Kidney glomerular epithelial cell (primary cell): ENCODE measurements at regions not wholly inside any gene's neighbourhood (a gene's known extent, or its start where the extent isn't known, plus 50 kb on each side); places are given as distances from the start of the nearest gene placed in this dataset.

ENCODE experiments used
- DNase-seq: peaks from one replicate; lab custom pipeline; 2025; lab: John Stamatoyannopoulos, UW

DNA sequence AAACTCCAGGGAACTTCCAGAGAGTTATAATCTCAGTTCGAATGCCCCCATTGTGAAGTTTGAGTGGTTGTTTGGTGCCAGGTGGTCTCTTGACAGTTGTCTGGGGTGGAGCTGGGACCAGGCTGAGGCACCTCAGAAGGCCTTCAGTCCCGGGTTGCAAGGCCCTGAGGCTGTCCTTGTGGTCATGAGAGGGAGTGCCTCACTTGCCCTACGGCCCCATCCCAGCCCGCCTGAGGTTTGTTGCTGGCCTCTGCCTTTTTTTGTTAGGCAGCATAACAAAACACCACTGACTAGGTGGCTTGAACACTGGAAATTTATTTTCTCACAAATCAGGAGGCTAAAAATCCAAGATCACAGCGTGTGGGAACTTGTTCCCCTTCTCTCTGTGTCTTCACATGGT, 73.0 kb upstream of the PAPPA start:
- DNase-seq: no peak

DNA sequence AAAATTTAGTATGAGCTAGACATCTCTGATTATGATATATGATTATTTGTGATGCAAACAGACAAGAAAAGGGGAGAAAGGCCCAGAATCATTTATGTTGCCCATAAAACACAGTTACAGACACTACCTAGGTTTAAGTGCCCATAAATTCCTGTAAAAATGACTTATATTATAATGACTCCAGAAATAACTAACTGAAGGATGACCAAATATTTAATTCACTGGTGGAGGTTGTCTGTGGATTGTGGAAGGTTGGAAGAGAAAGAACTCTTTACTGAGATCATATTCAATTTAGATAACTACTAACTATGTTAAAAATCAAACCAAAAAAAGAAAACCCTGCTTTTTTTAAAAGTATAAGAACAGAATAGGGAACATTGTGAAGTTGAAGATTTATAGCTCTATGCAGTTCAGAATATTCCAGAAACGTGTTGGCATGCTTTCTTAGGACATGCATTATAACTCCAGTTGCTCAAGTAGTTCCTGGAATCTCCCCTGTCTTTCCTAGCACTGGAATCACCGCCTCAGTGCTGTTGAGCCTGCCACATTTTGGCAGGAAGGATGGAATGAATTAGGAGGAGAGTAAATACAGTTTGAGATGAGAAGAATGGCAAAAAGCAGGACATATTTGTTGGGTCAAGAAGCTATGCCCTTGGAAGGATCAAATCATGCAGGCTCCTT, 72.0 kb upstream of the PAPPA start:
- DNase-seq: no peak

DNA sequence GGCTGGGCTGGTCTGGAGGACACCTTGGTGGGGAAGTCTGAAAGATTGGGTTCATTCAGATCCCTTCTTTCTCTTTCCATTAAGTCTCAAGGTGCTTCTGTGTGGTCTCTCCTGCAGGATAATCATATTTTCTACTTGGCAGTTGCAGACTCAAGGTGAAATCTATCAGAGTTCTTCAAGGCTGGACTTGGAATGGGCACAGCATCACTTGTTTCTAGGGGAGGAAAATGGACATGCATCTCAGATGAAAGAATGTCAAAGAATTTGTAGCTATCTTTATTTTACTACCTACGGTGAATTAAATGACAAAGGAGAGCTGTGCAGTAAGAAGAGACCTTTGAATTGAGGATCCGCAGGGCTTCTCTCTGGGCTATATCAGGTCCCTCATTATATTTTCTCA, 69.8 kb upstream of the PAPPA start:
- DNase-seq: no peak

DNA sequence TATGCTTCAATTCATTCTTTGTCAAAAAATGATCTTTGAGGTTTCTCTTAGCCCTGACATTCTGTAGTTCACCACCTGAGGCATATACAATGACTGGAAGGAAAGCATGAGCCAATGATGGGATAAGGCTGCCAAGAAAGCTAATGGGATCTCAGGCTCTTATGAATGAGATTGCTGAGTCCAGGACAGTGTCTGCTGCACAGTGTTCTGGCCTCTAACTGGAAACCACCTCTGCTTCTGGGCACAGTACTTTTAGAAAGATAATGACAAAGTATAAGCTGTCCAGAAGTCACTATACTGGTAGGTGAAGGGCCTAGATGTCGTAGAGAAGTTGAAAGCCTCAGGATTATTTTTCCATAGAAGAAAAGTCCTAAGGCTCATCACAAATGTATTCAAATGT, 69.1 kb upstream of the PAPPA start:
- DNase-seq: no peak

DNA sequence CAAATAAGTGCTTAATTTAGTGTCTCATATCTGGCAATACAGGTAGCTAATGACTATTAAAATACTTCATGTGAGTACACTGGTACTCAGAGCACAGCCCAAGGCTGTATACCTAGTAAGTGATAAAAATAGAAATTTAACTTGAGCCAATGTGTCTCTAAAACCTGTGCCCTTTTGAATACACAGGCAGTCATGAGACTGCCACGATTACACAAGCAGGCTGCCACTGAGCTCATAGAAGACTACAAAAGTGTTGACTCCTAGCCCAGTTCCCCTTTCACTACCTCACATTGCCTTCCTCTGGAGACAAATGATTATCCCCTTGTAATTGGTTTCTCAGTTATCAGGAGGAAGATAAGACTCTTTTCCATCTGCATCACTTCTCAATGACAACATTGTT, 66.3 kb upstream of the PAPPA start:
- DNase-seq: no peak

DNA sequence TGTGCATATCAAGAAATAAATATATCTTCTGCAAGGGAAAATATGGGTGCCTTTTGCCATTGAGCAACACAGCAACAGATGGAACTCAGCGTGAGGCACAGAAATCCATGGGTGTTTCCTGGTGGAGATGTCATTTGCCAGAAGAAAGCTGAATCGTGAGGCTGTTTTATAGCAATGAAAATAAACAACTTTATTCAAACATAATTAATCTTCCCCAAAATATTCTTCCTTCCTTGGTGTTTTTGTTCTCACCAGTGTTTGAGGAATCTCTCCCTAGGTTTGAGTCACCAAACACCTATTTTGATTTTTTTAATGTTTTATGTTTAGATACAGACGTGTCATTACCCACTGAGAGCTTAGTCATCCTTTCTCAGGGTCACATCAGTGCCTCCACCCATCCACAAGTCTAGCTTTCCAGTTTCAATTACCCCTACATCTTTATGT, 65.8 kb upstream of the PAPPA start:
- DNase-seq: peak; percentile 31

DNA sequence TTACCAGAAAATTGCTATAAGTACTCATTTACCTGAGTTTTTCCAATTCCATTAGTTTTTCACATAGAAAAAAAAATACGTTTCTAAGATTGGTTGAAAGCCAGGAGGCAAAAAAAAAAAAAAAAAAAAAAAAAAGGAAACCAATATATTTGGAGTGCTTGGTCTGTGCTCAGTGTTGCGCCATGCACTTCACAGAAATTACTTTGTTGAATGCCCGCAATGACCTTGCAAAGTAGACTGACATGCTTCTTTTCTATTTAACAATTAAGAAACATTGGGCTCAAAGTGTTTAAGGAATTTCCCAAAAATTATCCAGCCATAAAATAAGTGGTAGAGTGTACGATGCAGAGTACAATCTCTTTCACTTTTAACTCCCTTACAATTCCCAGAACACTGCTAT, 65.2 kb upstream of the PAPPA start:
- DNase-seq: no peak

DNA sequence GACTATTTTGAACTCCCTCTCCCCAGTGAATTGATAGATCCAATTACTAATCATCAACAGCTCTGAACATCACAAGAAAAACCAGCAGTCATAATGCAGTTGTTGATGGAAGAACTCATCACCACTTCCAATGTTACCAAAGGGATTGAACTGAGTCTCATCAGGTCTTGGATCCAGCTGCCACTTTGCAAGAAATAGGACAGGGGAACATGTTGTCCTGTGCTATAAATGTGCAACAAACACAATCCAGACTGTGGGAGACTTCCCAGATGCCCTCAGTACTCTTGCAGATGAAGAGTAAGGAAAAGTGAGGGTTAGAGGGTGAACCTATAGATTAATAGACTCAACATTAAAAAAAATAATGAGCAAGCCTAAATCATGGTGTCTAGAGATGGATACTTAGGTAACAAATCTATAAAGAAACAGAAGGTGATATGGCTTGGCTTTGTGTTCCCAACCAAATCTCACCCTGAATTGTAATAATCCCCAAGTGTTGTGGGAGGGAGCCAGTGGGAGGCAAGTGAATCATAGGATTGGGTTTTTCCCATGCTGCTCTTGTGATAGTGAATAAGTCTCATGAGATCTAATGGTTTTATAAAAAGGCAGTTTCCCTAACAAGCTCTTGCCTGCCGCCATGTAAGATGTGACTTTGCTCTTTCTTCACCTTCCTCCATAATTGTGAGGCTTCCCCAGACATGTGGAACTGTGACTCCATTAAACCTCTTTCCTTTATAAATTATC, 63.4 kb upstream of the PAPPA start:
- no peak for DNase-seq

DNA sequence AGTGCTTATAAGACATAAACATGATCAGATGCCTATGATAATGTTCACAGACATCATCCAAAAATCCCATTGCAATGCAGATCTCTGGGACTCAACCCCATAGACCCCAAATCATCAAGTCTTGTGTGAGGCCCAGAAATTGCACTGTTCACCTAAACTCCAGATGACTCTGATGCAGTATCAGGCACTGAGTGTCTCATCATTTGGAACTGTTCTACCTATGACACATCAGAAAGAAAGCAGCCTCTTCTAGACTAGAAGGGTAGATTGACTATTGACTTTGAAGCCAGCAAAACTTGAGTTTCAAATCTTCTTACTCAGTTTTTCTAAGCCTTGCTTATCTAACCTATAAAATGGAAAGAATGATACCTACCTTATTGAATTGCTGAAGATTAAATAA, 58.7 kb upstream of the PAPPA start:
- no peak for DNase-seq

DNA sequence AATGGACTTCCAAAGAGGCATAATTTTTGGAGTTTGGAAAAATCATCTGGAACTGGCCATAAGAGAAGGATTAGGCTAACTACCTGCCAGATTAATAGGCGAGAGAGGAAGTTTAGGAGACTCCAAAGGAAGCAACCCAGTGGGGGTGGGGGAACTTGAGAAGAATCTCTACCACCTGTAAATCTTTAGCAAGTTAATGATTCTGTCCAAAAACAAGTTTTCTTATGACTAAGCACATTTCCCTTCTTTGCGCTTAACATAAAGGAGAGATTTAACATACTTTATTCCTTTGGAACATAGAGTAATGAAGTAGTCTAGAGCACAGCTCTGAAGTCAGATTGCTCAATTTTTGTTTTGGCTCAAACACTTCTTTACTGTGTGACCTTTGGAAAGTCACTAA, 58.2 kb upstream of the PAPPA start:
- DNase-seq: no peak

DNA sequence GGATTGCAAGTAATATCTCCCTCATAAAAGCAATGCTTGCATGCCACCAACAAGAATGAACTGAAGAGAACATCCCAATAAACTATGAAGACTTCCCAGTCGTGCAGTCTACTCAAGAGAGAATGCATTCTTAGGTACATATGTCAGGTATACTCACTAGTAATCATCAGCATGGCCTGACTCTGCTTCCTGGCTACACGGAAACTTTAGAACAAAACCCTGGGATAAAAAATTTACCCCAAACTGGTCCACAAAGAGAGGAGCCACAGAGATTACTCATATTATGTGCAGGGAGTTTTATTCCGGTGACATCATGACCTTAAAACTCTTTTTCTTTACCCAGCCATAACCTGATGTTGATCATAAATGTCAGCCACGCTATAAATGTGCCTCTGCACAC, 57.5 kb upstream of the PAPPA start:
- DNase-seq: no peak

DNA sequence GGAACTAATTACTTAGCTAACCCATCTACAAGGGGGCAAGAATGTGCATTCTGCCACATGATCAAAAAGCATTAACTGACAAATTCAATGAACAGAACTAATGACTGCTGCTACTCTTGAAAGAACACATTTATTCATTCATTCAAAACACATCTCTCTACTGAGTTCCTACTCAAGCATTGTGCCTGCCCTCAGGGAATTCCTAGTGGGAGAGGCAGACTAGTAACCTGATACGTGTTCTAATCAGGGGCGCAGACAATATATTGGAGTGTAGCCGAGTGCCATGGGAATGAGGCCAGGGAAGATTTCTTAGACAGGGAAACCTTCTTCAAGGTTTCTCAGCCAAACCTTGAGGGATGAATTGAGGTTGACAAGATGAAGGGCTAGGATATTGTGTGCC, 56.7 kb upstream of the PAPPA start:
- no peak for DNase-seq

DNA sequence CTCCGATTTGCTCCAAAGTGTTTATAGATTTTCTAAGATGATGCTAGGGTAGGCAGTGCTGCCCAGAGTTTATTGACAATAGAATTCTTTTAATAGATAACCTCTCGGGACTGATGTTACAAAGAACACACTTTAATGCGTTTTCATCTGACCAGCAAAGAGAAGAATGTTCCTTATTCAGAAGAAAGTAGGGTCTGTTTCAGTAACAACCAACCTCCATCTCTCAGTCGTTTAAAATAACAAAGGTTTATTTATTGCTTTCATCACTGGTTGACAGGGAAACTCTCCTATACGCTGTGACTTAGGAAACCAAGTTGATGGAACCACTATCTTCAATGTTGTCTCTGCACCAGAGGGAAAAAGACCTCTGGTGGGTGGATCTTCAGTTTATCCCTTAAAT, 55.1 kb upstream of the PAPPA start:
- DNase-seq: no peak

DNA sequence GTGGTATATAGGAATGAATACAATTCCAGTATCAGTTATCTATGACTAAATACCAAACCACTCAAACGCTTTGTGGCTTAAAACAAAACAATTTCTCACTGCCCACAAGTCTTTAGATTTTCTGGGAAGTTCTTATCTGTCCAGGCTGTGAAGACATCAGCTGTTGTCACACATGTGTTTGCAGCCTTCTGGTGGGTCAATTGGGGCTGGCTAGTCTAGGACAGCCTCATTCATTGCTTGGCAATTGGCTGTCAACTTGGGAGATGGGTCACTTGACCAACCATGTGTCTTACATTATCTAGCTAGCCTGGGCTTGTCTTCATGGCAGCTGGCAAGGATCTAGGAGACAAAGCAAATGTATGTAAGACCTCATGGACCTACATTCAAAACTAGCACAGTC, 53.8 kb upstream of the PAPPA start:
- DNase-seq: no peak

DNA sequence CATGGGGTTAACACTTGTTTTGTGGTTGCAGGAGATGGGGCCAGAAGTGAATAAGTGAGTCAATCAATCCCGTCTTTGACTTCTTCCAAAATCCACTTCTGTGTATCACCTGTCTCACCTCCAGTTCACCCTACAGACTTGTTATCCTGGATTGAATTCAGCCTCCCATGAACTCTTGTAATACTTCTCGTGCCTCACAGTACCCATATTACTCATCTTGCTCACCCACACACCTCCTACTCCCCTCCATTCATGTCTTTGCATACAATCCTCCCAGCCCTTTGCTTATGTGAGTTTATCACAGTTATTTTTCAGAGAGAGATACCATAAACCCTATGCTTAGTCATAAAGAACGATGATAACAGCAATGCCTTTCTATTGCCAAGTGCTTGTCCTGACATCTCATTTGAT, 52.9 kb upstream of the PAPPA start:
- DNase-seq: no peak

DNA sequence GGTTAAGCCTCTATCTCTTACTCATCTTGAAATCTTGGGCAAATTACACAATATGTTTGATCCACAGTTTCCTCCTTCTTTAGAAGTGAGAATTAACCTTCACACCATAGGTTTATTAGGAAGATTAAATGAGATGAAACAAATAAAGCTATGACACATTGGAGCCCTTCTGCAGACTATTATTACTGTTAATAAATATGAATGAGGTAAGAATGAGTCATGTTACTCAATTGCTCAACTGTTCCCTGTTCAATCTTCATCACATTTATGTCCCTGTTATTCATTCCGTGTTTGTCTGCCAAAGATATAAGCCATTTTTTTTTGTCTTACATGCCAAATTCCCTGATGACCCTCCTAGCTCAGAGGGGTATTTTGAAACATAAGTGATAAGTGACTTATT, 52.1 kb upstream of the PAPPA start:
- DNase-seq: peak; percentile 50

DNA sequence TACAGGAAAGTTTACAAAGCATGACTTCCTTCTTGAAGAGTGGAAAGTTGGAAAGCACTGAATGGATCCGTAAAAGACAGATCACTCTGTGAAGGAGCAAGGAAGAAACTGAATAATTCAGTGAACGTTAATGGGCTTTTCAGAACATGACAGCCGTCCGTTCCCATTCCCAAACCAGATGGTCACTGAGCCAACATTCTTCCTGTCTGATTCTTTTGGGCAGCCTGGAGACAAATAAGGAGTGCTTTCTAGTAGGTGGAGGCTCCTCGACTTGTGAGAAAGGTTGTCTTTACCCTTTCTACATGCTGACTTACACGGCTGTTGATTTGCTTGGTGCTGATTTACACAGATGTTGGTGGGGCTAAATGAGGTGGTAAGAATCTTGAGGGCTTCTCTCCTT, 51.0 kb upstream of the PAPPA start:
- no peak for DNase-seq
